IPS-15b (cell line): ENCODE measurements at regions not wholly inside any gene's neighbourhood (a gene's known extent, or its start where the extent isn't known, plus 50 kb on each side); places are given as distances from the start of the nearest gene placed in this dataset.

Source experiments
- H3K27me3 ChIP-seq: one replicate; pipeline ENCODE4 v1.6.1; 2013; ENCODE audit warnings: low read length; ENCODE audit not compliant: control insufficient read depth, insufficient read depth
- H3K36me3 ChIP-seq: one replicate; pipeline ENCODE4 v1.6.1; 2013; ENCODE audit warnings: low read length; ENCODE audit not compliant: control insufficient read depth, insufficient read depth
- H3K4me1 ChIP-seq: one replicate; pipeline ENCODE4 v1.6.1; 2013; ENCODE audit warnings: mild to moderate bottlenecking, low read length; ENCODE audit not compliant: control insufficient read depth, insufficient read depth
- H3K4me3 ChIP-seq: one replicate; pipeline ENCODE4 v1.5.1; 2013; ENCODE audit warnings: low read depth, low read length
- H3K9ac ChIP-seq: one replicate; pipeline ENCODE4 v1.6.1; 2013; ENCODE audit warnings: low read depth, mild to moderate bottlenecking, low read length
- H3K9me3 ChIP-seq: one replicate; pipeline ENCODE4 v1.6.1; 2013; ENCODE audit warnings: mild to moderate bottlenecking, low read length; ENCODE audit not compliant: control insufficient read depth, insufficient read depth

DNA sequence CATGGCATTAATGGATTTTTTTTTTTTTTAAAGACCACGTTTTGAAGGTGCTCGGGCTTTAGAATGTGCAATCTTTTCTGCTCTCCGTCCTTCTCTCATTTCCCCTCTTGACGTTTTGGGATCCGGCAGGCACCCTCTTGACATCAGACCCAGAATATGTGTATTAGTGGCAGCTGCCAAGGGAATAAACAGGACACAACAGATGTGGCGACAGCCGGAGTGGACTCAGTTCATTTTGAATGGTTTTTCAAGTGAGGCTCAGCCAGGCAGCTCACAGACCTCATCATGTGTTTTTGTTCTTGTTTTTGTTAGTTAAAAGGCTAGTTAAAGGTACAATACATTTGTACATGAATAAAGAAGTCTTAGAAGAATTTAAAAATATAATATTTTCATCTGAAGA, 365.0 kb upstream of the SEMA6A start:
- H3K9ac ChIP-seq: no peak overlapping the region
- no peak overlapping the region for H3K4me3 ChIP-seq
- H3K4me1 ChIP-seq: peaks cover 21% of the 10 kb centered on the region
- H3K36me3 ChIP-seq: no peaks in the 10 kb centered on the region
- H3K27me3 ChIP-seq: no peaks in the 10 kb centered on the region
- H3K9me3 ChIP-seq: no peaks in the 10 kb centered on the region

DNA sequence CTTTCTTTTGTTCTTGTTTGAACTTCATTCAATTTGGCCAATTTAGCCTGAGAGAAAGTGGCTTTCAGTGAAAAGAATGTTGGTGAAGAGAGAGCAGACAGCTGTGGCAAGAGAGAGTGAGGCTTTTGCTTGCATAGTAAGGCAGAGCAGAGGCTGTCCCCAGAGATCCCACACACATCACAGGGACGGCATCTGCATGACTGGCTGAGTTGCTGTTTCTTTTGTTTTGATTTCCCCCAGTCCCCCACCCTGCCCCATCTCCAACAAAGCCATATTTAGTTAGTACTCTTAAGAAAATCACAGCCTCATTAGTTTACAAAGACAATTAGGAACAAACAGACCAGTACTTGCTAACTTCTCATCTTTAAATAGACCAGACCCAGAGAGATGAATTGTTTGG, 363.9 kb upstream of the SEMA6A start:
- no peaks in the 10 kb centered on the region for H3K9me3 ChIP-seq
- no peak overlapping the region for H3K4me3 ChIP-seq
- H3K4me1 ChIP-seq: peaks cover 14% of the 10 kb centered on the region
- H3K9ac ChIP-seq: no peak overlapping the region
- no peaks in the 10 kb centered on the region for H3K27me3 ChIP-seq
- H3K36me3 ChIP-seq: no peaks in the 10 kb centered on the region

DNA sequence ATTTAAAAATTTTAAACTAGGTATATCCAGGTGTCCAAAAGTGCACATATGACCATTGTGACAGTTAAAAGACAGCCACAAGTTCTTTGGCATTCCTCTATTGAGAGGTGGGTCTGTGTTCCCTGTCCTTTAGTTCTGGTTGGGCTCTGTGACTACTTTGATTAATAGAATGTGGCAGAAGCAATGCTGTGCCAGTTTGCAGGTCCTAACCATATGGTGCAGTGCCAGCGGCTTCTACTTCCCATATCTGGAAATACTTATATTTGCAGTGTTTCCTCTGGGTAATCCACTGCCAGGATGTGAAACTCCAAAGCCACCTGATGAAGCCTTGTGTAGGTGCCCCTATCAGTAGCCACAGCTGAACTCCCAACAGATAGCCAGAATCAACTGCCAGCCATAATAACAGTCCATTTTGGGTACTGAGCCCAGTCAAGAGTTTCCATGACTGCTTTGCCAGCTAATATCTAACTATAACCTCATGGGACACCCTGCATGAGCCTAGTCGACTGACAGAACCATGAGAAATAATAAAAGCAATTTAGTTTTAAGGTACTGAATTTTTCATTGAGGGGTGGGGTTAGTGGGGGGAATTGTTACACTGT, 361.0 kb upstream of the SEMA6A start:
- no peak overlapping the region for H3K4me3 ChIP-seq
- no peaks in the 10 kb centered on the region for H3K9me3 ChIP-seq
- H3K27me3 ChIP-seq: no peaks in the 10 kb centered on the region
- H3K9ac ChIP-seq: no peak overlapping the region
- H3K4me1 ChIP-seq: peaks cover 14% of the 10 kb centered on the region
- H3K36me3 ChIP-seq: no peaks in the 10 kb centered on the region

DNA sequence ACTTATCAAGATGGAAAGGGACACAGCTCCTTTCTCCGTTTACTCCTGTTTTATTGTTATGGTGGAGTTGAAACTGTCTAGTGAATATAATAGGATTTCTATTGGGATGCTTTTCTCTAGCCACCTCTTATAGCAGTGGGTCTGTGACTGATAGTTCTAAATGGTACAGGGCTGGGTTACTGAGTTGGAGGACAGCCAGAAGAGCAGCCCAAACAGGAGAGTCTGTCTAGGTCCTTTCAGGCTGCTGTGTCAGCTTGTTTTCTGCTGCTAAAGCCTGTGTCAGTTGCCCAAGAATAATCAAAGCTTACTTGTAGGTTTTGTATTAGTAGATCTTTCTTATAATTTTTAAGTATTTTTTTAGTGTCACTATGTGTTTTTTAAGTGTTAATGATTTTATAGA, 356.0 kb upstream of the SEMA6A start:
- H3K27me3 ChIP-seq: no peaks in the 10 kb centered on the region
- H3K4me1 ChIP-seq: no peaks in the 10 kb centered on the region
- no peak overlapping the region for H3K9ac ChIP-seq
- H3K9me3 ChIP-seq: no peaks in the 10 kb centered on the region
- H3K36me3 ChIP-seq: no peaks in the 10 kb centered on the region
- H3K4me3 ChIP-seq: no peak overlapping the region

DNA sequence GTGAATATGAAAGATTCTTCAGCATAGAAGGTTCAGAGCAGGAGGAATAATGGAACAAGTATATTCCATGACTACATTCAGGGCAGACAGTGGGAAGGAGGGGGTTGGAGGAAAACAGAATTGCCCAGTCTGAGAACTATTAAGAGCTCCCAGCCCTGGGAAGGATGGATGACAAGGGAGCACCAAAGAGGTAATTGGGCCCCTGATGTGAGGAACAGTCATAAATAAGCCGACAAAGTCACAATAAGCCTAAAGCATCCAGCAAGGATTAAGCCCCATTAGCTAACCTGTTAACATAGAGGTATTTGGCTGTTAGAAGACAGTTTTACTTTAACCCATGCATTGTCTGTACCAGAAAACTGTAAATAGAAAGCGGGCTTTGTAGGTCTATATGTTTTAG, 348.7 kb upstream of the SEMA6A start:
- Histone ChIP-seq H3K36me3 (no peaks in the 10 kb centered on the region), H3K4me1 (peaks cover 3% of the 10 kb centered on the region), H3K4me3 (no peak overlapping the region), H3K9me3 (no peaks in the 10 kb centered on the region), H3K9ac (no peak overlapping the region), H3K27me3 (no peaks in the 10 kb centered on the region)

DNA sequence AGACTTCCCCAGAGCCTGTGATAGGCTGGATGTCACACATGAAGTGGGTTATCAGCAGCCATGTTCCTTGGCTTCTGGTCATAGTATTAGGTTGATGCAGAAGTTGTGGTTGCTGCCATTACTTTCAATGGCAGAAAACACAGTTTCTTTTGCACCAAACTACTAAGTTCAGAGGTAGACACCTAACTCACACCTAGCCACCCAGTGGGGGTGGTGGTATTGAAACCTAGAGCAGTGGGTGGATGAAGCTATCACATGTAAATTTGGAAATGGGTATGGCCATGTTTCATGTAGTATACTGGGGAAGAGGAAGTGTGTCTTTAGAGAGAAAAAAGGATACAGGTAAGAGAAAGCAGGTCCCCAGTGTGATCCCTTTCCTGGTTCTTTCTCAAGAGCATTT, 347.9 kb upstream of the SEMA6A start:
- Histone ChIP-seq H3K4me1 (peaks cover 3% of the 10 kb centered on the region), H3K4me3 (no peak overlapping the region), H3K27me3 (no peaks in the 10 kb centered on the region), H3K36me3 (no peaks in the 10 kb centered on the region), H3K9me3 (no peaks in the 10 kb centered on the region), H3K9ac (no peak overlapping the region)

DNA sequence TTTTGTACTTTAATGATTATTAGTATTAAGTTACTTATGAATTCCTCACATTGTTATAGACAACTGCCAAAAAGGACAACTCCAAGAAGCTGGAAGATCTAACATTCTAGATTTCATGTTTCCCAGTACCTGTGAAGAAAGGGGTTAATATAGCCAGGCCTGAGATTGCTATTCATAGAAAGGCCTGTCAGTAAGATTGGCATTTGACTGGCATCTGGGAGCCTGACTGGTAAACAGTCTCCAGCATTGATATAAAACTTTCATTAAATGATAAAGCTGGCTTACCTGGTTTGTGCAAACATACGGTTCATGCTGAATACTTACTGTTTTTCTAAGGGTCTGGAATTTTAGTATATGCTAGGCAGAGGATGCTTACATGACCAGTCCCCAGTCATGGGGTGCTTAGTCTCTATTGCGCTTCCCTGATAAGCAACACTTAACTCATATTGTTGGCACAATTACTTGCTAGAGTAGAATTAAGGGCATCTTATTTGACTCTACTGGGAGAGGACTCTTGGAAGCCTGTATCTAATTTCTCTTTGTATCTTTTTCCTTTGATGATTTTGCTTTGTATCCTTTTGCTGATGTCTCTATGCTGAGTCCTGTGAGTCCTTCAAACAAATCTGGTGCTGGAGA, 340.4 kb upstream of the SEMA6A start:
- H3K36me3 ChIP-seq: no peaks in the 10 kb centered on the region
- H3K4me1 ChIP-seq: no peaks in the 10 kb centered on the region
- H3K9ac ChIP-seq: no peak overlapping the region
- no peaks in the 10 kb centered on the region for H3K27me3 ChIP-seq
- H3K4me3 ChIP-seq: no peak overlapping the region
- no peaks in the 10 kb centered on the region for H3K9me3 ChIP-seq

DNA sequence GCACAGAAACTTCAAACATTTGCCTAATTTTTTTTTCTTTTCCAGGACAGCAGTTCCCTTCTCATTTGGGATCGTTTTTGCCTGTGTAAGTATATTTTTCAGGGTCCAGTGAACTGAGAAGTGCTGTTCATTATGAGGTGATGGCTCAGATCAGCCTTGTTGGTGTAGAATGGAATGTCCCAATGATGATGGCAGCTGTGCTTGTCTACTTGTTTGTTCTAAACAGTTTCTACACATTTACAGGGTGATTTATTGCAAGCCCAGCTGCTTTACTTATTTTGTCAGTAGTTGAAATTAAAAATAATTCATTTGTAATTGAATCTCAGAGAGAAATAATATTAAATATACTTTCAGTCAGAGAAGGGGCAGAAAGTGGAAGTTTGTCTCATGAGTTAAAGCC, 337.6 kb upstream of the SEMA6A start:
- no peaks in the 10 kb centered on the region for H3K36me3 ChIP-seq
- no peaks in the 10 kb centered on the region for H3K9me3 ChIP-seq
- H3K4me1 ChIP-seq: no peaks in the 10 kb centered on the region
- no peak overlapping the region for H3K9ac ChIP-seq
- H3K4me3 ChIP-seq: no peak overlapping the region
- no peaks in the 10 kb centered on the region for H3K27me3 ChIP-seq

DNA sequence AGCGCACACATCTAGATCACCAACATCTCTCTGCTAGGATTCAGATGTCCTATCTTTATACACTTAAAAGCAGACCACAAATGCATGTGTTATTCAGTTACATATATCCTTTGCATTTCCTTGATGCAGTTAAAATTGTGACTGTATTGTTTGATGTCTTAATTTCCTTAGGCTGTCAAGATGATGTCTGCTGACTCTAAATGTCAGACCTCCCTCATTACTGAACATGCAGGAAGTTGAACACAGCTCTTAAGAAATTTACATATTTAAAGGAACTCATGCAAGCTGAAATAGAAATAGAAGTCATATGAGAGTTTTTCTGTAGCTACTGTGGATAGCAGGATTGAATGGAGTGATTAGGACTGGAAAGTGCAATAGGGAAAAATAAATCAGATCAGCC, 336.5 kb upstream of the SEMA6A start:
- H3K27me3 ChIP-seq: no peaks in the 10 kb centered on the region
- H3K9me3 ChIP-seq: no peaks in the 10 kb centered on the region
- H3K4me1 ChIP-seq: no peaks in the 10 kb centered on the region
- no peak overlapping the region for H3K4me3 ChIP-seq
- H3K36me3 ChIP-seq: no peaks in the 10 kb centered on the region
- no peak overlapping the region for H3K9ac ChIP-seq

DNA sequence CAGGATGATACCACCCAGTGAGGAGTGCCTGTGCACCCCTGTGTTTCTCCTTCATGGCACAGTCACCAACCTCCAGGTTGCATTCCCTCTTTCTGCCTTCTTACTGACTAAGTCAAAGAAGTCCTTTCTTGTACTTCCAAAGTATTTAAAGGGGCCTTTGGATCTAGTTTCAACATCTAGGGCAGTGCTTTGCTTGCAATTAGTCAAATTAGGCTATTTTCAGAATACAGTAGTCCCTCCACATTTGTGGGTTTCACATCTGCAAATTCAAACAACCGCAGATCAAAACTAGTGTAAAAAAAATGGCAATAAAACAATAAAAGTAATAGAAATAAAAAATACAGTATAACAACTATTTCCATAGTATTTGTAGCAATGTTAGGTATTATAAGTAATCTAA, 333.9 kb upstream of the SEMA6A start:
- no peaks in the 10 kb centered on the region for H3K27me3 ChIP-seq
- H3K36me3 ChIP-seq: no peaks in the 10 kb centered on the region
- no peaks in the 10 kb centered on the region for H3K4me1 ChIP-seq
- no peaks in the 10 kb centered on the region for H3K9me3 ChIP-seq
- H3K9ac ChIP-seq: no peak overlapping the region
- H3K4me3 ChIP-seq: no peak overlapping the region

DNA sequence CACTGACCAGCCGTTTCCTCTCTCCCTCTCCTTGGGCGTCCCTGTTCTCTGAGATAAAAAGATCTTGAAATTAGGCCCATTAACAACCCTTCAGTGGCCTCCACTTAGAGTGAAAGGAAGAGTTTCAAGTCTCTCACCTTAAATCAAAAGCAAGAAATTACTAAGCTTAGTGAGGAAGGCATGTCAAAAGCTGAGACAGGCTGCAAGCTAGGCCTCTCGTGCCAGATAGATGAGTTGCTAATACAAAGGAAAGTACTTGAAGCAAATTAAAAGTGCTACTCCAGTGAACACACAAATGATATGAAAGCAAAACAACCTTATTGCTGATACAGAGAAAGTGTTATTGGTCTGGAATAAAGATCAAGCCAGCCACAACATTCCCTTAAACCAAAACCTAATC, 331.3 kb upstream of the SEMA6A start:
- Histone ChIP-seq H3K27me3 (no peaks in the 10 kb centered on the region), H3K4me3 (no peak overlapping the region), H3K36me3 (no peaks in the 10 kb centered on the region), H3K4me1 (no peaks in the 10 kb centered on the region), H3K9ac (no peak overlapping the region), H3K9me3 (no peaks in the 10 kb centered on the region)

DNA sequence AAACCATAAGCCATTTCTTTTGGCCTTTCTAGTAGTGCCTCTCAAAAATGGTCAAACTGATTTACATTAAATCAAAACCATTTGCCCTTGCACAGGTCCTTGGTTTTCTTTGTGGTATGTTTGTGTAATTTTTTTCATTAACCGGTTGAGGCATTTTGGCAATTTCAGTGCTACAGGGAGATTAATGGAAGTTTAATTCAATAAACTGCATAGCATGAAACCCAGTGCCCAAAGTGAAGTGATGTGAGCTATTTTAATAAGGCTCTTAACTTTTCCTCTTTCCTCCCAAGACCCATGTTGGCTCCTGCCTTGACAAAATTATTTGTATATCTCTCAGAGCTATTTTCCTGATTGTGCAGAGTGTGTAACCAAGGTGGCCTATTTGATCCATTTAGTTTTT, 326.2 kb upstream of the SEMA6A start:
- Histone ChIP-seq H3K9me3 (no peaks in the 10 kb centered on the region), H3K4me3 (no peak overlapping the region), H3K9ac (no peak overlapping the region), H3K4me1 (no peaks in the 10 kb centered on the region), H3K27me3 (no peaks in the 10 kb centered on the region), H3K36me3 (no peaks in the 10 kb centered on the region)
